ENCODE measurements at regions not wholly inside any gene's neighbourhood (a gene's known extent, or its start where the extent isn't known, plus 50 kb on each side); places are given as distances from the start of the nearest gene placed in this dataset.

- no peak overlapping the region for H3K4me3 Mint-ChIP-seq
- no peaks in the 10 kb centered on the region for H3K36me3 Mint-ChIP-seq (ENCODE audit: low read depth)
- no peak overlapping the region for H3K27ac Mint-ChIP-seq
- H3K9me3 Mint-ChIP-seq: no peaks in the 10 kb centered on the region
- peaks cover 16% of the 10 kb centered on the region for H3K27me3 Mint-ChIP-seq (ENCODE audit: low read depth)
- DNase-seq (ENCODE audit: low spot score): no peak
- H3K4me1 Mint-ChIP-seq (ENCODE audit: low read depth): no peaks in the 10 kb centered on the region
These were observed 210.6 kb upstream of the RREB1 start for GRCh38 chr6:6897140-6897539.

- no peak for DNase-seq (ENCODE audit: low spot score)
- H3K4me3 Mint-ChIP-seq: no peak overlapping the region
- no peaks in the 10 kb centered on the region for H3K36me3 Mint-ChIP-seq (ENCODE audit: low read depth)
- no peaks in the 10 kb centered on the region for H3K9me3 Mint-ChIP-seq
- peaks cover 27% of the 10 kb centered on the region for H3K27me3 Mint-ChIP-seq (ENCODE audit: low read depth)
- no peak overlapping the region for H3K27ac Mint-ChIP-seq
- H3K4me1 Mint-ChIP-seq (ENCODE audit: low read depth): no peaks in the 10 kb centered on the region
These were observed 207.1 kb upstream of the RREB1 start for GRCh38 chr6:6900569-6901204.

GRCh38 chr6:6901205-6901719, 206.5 kb upstream of the RREB1 start:
- Mint-ChIP-seq H3K4me1 (ENCODE audit: low read depth) (no peaks in the 10 kb centered on the region), H3K36me3 (ENCODE audit: low read depth) (no peaks in the 10 kb centered on the region), H3K27me3 (ENCODE audit: low read depth) (peaks cover 22% of the 10 kb centered on the region), H3K4me3 (no peak overlapping the region), H3K9me3 (no peaks in the 10 kb centered on the region), H3K27ac (no peak overlapping the region)
- no peak for DNase-seq (ENCODE audit: low spot score)

- Mint-ChIP-seq H3K27ac (no peak overlapping the region), H3K9me3 (no peaks in the 10 kb centered on the region), H3K4me1 (ENCODE audit: low read depth) (no peaks in the 10 kb centered on the region), H3K27me3 (ENCODE audit: low read depth) (peaks cover 22% of the 10 kb centered on the region), H3K4me3 (no peak overlapping the region), H3K36me3 (ENCODE audit: low read depth) (no peaks in the 10 kb centered on the region)
- no peak for DNase-seq (ENCODE audit: low spot score)
These were observed 205.8 kb upstream of the RREB1 start for GRCh38 chr6:6901945-6902344.

GRCh38 chr6:6905961-6906518, 201.7 kb upstream of the RREB1 start:
- Mint-ChIP-seq H3K36me3 (ENCODE audit: low read depth) (no peaks in the 10 kb centered on the region), H3K9me3 (no peaks in the 10 kb centered on the region)
- no peak for DNase-seq (ENCODE audit: low spot score)

GRCh38 chr6:6906570-6907213, 201.1 kb upstream of the RREB1 start:
- Mint-ChIP-seq H3K27me3 (ENCODE audit: low read depth) (peaks cover 24% of the 10 kb centered on the region), H3K4me3 (no peak overlapping the region), H3K27ac (no peak overlapping the region), H3K36me3 (ENCODE audit: low read depth) (no peaks in the 10 kb centered on the region), H3K9me3 (no peaks in the 10 kb centered on the region), H3K4me1 (ENCODE audit: low read depth) (no peaks in the 10 kb centered on the region)
- DNase-seq (ENCODE audit: low spot score): no peak

More at GRCh38 chr6:6905961-6906518, 201.7 kb upstream of the RREB1 start:
- no peak overlapping the region for H3K27ac Mint-ChIP-seq
- H3K4me3 Mint-ChIP-seq: no peak overlapping the region
- H3K27me3 Mint-ChIP-seq (ENCODE audit: low read depth): peaks cover 24% of the 10 kb centered on the region
- H3K4me1 Mint-ChIP-seq (ENCODE audit: low read depth): no peaks in the 10 kb centered on the region

GRCh38 chr6:6907286-6907685, 200.5 kb upstream of the RREB1 start:
- H3K27ac Mint-ChIP-seq: no peak overlapping the region
- DNase-seq (ENCODE audit: low spot score): no peak
- no peaks in the 10 kb centered on the region for H3K4me1 Mint-ChIP-seq (ENCODE audit: low read depth)
- H3K27me3 Mint-ChIP-seq (ENCODE audit: low read depth): peaks cover 24% of the 10 kb centered on the region
- no peaks in the 10 kb centered on the region for H3K9me3 Mint-ChIP-seq
- H3K4me3 Mint-ChIP-seq: no peak overlapping the region
- no peaks in the 10 kb centered on the region for H3K36me3 Mint-ChIP-seq (ENCODE audit: low read depth)

GRCh38 chr6:6908121-6908520, 199.6 kb upstream of the RREB1 start:
- Mint-ChIP-seq H3K9me3 (no peaks in the 10 kb centered on the region), H3K27ac (no peak overlapping the region), H3K4me3 (no peak overlapping the region), H3K4me1 (ENCODE audit: low read depth) (no peaks in the 10 kb centered on the region), H3K27me3 (ENCODE audit: low read depth) (peaks cover 26% of the 10 kb centered on the region), H3K36me3 (ENCODE audit: low read depth) (no peaks in the 10 kb centered on the region)
- DNase-seq (ENCODE audit: low spot score): no peak

GRCh38 chr6:6909111-6909510, 198.7 kb upstream of the RREB1 start:
- Mint-ChIP-seq H3K4me3 (no peak overlapping the region), H3K27ac (no peak overlapping the region), H3K27me3 (ENCODE audit: low read depth) (peaks cover 25% of the 10 kb centered on the region), H3K4me1 (ENCODE audit: low read depth) (no peaks in the 10 kb centered on the region), H3K9me3 (no peaks in the 10 kb centered on the region), H3K36me3 (ENCODE audit: low read depth) (no peaks in the 10 kb centered on the region)
- no peak for DNase-seq (ENCODE audit: low spot score)

- no peak for DNase-seq (ENCODE audit: low spot score)
- no peaks in the 10 kb centered on the region for H3K9me3 Mint-ChIP-seq
- no peak overlapping the region for H3K4me3 Mint-ChIP-seq
- H3K4me1 Mint-ChIP-seq (ENCODE audit: low read depth): peaks cover 4% of the 10 kb centered on the region
- H3K27me3 Mint-ChIP-seq (ENCODE audit: low read depth): peaks cover 23% of the 10 kb centered on the region
- no peaks in the 10 kb centered on the region for H3K36me3 Mint-ChIP-seq (ENCODE audit: low read depth)
- no peak overlapping the region for H3K27ac Mint-ChIP-seq
These were observed 196.9 kb upstream of the RREB1 start for GRCh38 chr6:6910734-6911295.

GRCh38 chr6:6911391-6911790, 196.4 kb upstream of the RREB1 start:
- no peak for DNase-seq (ENCODE audit: low spot score)
- Mint-ChIP-seq H3K27ac (no peak overlapping the region), H3K9me3 (no peaks in the 10 kb centered on the region), H3K4me1 (ENCODE audit: low read depth) (peaks cover 9% of the 10 kb centered on the region), H3K27me3 (ENCODE audit: low read depth) (peaks cover 22% of the 10 kb centered on the region), H3K4me3 (no peak overlapping the region), H3K36me3 (ENCODE audit: low read depth) (no peaks in the 10 kb centered on the region)

- H3K9me3 Mint-ChIP-seq: no peaks in the 10 kb centered on the region
- H3K27ac Mint-ChIP-seq: no peak overlapping the region
- peaks cover 20% of the 10 kb centered on the region for H3K27me3 Mint-ChIP-seq (ENCODE audit: low read depth)
- no peak overlapping the region for H3K4me3 Mint-ChIP-seq
- H3K4me1 Mint-ChIP-seq (ENCODE audit: low read depth): peaks cover 9% of the 10 kb centered on the region
- H3K36me3 Mint-ChIP-seq (ENCODE audit: low read depth): no peaks in the 10 kb centered on the region
- DNase-seq (ENCODE audit: low spot score): no peak
These were observed 194.7 kb upstream of the RREB1 start for GRCh38 chr6:6912817-6913744.

- DNase-seq (ENCODE audit: low spot score): no peak
- peaks cover 15% of the 10 kb centered on the region for H3K4me1 Mint-ChIP-seq (ENCODE audit: low read depth)
- no peaks in the 10 kb centered on the region for H3K36me3 Mint-ChIP-seq (ENCODE audit: low read depth)
- no peak overlapping the region for H3K27ac Mint-ChIP-seq
- no peak overlapping the region for H3K4me3 Mint-ChIP-seq
- peaks cover 24% of the 10 kb centered on the region for H3K27me3 Mint-ChIP-seq (ENCODE audit: low read depth)
- no peaks in the 10 kb centered on the region for H3K9me3 Mint-ChIP-seq
These were observed 192.5 kb upstream of the RREB1 start for GRCh38 chr6:6915219-6915618.
